ENCODE measurements at regions not wholly inside any gene's neighbourhood (a gene's known extent, or its start where the extent isn't known, plus 50 kb on each side); places are given as distances from the start of the nearest gene placed in this dataset.

DNA sequence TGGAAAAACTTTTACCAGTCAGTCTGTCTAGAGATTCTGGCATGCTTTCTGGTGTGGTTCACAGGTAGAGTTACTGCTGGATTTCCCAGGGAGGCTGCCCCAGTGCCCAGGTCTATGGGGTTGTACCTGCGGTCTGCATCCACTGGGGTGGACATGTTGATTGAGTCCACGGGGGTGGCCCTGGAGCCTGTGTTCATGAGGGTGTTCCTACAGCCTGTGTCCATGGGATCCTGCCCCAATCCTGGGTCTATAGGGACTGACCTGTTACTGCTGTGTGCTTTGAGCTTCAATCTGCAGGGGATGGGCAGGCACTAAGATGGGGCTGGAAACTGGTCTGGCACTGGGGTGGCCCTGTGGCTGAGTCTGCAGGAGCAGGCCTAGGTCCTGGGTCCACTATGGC is 54.5 kb upstream of the PRPS1L1 start:
- intact Hi-C loops (cut with micrococcal nuclease): no loop called here
- dilution Hi-C loops (cut with MboI; ENCODE audit: extremely low pct_ligation_motif_present, low sequenced_read_pairs): no loop called here
- Histone ChIP-seq H3K4me2 (ENCODE audit: insufficient read depth, low read length) (no peak overlapping the region), H3K27me3 (ENCODE audit: control insufficient read depth in 2 of 2, insufficient read depth in 2 of 2, low read length in 2 of 2) (no peaks in the 10 kb centered on the region), H3K4me3 (replicated peaks in 1 of 3; ENCODE audit: insufficient read depth in 1 of 3, low read depth in 1 of 3, low read length in 3 of 3) (no peak overlapping the region), H3K9me1 (replicated peaks; ENCODE audit: control insufficient read depth, extremely low read depth, insufficient read depth, low read length) (no peaks in the 10 kb centered on the region), H3K4me1 (ENCODE audit: control insufficient read depth, extremely low read depth, insufficient read depth, low read length) (peaks cover 1% of the 10 kb centered on the region), H3K9ac (replicated peaks; ENCODE audit: extremely low read depth, insufficient read depth, low read length) (no peak overlapping the region), H3K79me2 (ENCODE audit: control insufficient read depth, insufficient read depth, low read length) (no peaks in the 10 kb centered on the region), H3K36me3 (ENCODE audit: control insufficient read depth in 2 of 2, extremely low read depth in 1 of 2, insufficient read depth in 2 of 2, low read length in 2 of 2) (no peaks in the 10 kb centered on the region), H4K20me1 (replicated peaks; ENCODE audit: control insufficient read depth, extremely low read depth, insufficient read depth, low read length) (no peaks in the 10 kb centered on the region), H3K27ac (ENCODE audit: insufficient read depth, low read depth, low read length) (no peak overlapping the region), H3K9me3 (replicated peaks; ENCODE audit: control insufficient read depth, insufficient read depth, low read length) (no peaks in the 10 kb centered on the region), H2AFZ (ENCODE audit: low read depth, low read length) (no peak overlapping the region)
- FAIRE-seq (no peak), DNase-seq (ENCODE audit: low read depth, low spot score) (no peak)
- CTCF ChIA-PET: no interaction called here
- POLR2A ChIA-PET: no interaction called here
- BruUV-seq (replicated peaks): no TSS peak
- TF ChIP-seq, protein P1, sequence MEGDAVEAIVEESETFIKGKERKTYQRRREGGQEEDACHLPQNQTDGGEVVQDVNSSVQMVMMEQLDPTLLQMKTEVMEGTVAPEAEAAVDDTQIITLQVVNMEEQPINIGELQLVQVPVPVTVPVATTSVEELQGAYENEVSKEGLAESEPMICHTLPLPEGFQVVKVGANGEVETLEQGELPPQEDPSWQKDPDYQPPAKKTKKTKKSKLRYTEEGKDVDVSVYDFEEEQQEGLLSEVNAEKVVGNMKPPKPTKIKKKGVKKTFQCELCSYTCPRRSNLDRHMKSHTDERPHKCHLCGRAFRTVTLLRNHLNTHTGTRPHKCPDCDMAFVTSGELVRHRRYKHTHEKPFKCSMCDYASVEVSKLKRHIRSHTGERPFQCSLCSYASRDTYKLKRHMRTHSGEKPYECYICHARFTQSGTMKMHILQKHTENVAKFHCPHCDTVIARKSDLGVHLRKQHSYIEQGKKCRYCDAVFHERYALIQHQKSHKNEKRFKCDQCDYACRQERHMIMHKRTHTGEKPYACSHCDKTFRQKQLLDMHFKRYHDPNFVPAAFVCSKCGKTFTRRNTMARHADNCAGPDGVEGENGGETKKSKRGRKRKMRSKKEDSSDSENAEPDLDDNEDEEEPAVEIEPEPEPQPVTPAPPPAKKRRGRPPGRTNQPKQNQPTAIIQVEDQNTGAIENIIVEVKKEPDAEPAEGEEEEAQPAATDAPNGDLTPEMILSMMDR (IDR thresholded peaks at IDR 0.05; ENCODE audit: extremely low read depth in 1 of 2, insufficient read depth in 1 of 2, low read depth in 1 of 2, low read length in 2 of 2): no peak
- TF ChIP-seq MYC (IDR thresholded peaks at IDR 0.05; ENCODE audit: low read depth, low read length): no peak

DNA sequence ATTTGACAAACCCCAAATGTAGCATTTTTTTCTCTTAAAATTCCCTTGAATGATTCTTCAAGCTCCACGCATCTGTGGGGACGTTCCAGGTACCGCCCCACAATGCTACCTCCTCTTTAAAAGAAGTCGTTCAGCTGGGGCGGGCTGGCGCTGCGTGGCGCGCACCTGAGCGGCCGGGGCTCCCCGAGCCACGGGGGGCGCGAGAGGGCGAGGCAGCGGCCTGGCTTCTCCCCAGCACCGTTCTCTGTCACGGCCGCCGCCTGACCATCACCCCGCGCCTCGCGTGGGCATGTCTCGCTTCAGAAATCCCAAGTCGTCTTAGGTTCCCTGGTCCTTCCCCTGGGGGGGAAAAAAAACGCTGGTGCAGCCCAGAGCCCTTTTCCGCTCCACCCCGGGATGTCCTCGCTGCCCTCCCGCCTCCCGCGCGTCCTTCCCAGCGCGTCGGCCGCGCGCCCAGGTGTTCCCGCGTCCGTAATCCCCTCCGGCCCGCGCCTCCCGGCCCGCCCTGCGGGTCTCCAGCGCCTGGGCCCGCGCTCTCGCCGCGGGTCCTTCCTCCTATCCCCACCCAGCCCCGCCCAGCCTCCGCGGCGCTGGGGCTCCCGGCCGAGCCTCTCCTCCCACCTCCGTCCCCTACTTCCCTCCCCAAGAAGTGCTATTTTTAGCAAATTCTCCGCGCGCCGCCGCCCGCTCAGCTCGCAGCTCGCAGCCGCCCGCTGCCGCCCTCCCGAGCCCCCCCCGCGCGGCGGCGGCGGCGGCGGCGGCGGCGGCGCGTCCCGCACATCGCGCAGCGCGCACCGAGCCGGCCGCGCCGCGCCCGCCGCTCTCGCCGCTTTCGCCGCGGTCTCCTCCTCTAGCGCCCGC is 58.7 kb upstream of the PRPS1L1 start:
- POLR2A ChIA-PET: no interaction called here
- peak; percentile 16 for DNase-seq (ENCODE audit: low read depth, low spot score)
- Histone ChIP-seq H3K4me2 (ENCODE audit: insufficient read depth, low read length) (peak overlapping the region; percentile 72), H3K4me3 (replicated peaks in 1 of 3; ENCODE audit: insufficient read depth in 1 of 3, low read depth in 1 of 3, low read length in 3 of 3) (peak overlapping the region; percentile 39 to 88 (median 62)), H3K27me3 (ENCODE audit: control insufficient read depth in 2 of 2, insufficient read depth in 2 of 2, low read length in 2 of 2) (no peaks in the 10 kb centered on the region), H3K4me1 (ENCODE audit: control insufficient read depth, extremely low read depth, insufficient read depth, low read length) (peaks cover 4% of the 10 kb centered on the region), H3K27ac (ENCODE audit: insufficient read depth, low read depth, low read length) (no peak overlapping the region), H3K9me1 (replicated peaks; ENCODE audit: control insufficient read depth, extremely low read depth, insufficient read depth, low read length) (no peaks in the 10 kb centered on the region), H4K20me1 (replicated peaks; ENCODE audit: control insufficient read depth, extremely low read depth, insufficient read depth, low read length) (no peaks in the 10 kb centered on the region), H3K9me3 (replicated peaks; ENCODE audit: control insufficient read depth, insufficient read depth, low read length) (no peaks in the 10 kb centered on the region), H3K36me3 (ENCODE audit: control insufficient read depth in 2 of 2, extremely low read depth in 1 of 2, insufficient read depth in 2 of 2, low read length in 2 of 2) (no peaks in the 10 kb centered on the region), H2AFZ (ENCODE audit: low read depth, low read length) (peak overlapping the region; percentile 95), H3K79me2 (ENCODE audit: control insufficient read depth, insufficient read depth, low read length) (no peaks in the 10 kb centered on the region), H3K9ac (replicated peaks; ENCODE audit: extremely low read depth, insufficient read depth, low read length) (no peak overlapping the region)
- dilution Hi-C loops (cut with MboI; ENCODE audit: extremely low pct_ligation_motif_present, low sequenced_read_pairs) (no loop called here), intact Hi-C loops (cut with micrococcal nuclease) (loop anchor here (5.0 kb wide), 1 partner anchor 244 kb away; no protein-coding TSS in a partner anchor)
- TF ChIP-seq, protein P1 (IDR thresholded peaks at IDR 0.05; ENCODE audit: extremely low read depth in 1 of 2, insufficient read depth in 1 of 2, low read depth in 1 of 2, low read length in 2 of 2): peak; percentile 6 to 36
- TF ChIP-seq JUN (IDR thresholded peaks at IDR 0.05; ENCODE audit: borderline replicate concordance, insufficient read depth, insufficient read length, low read depth): no peak
- FAIRE-seq: peak; percentile 21
- BruUV-seq (replicated peaks): no TSS peak
- CTCF ChIA-PET: interaction anchor here (1.4 to 1.7 kb wide), 2 partner anchors 13 to 316 kb away, joined by 5 read pairs; no protein-coding TSS in a partner anchor

Measured in endothelial cell of umbilical vein (primary cell).